Right atrium auricular region (tissue), 2 donors: ENCODE measurements at regions not wholly inside any gene's neighbourhood (a gene's known extent, or its start where the extent isn't known, plus 50 kb on each side); places are given as distances from the start of the nearest gene placed in this dataset.

Experiments used
- DNase-seq: peaks from one replicate; pipeline ENCODE4 v3.0.0-alpha.2; 2019; ENCODE audit warnings: low spot score
- H3K27ac ChIP-seq, 2 donors: fragments of 200-600 bp; sonication (generic); 1 replicate in 1 of 2; 2 replicates in 1 of 2; pipeline ENCODE4 v1.5.1; 2016 to 2019
- H3K27me3 ChIP-seq, 2 donors: fragments of 200-600 bp; sonication (generic); one replicate each; pipeline versions ENCODE4 v1.5.1 to v1.6.0; 2017 to 2019
- H3K36me3 ChIP-seq: fragments of 200-600 bp; sonication (generic); one replicate; pipeline ENCODE4 v1.5.1; 2016
- H3K4me1 ChIP-seq, 2 donors: fragments of 200-600 bp; sonication (generic); one replicate each; pipeline versions ENCODE4 v1.5.1 to v1.6.0; 2017 to 2019
- H3K4me3 ChIP-seq, 2 donors: fragments of 200-600 bp; sonication (generic); 1 replicate in 1 of 2; 2 replicates in 1 of 2; pipeline ENCODE4 v1.5.1; 2017 to 2019; ENCODE audit warnings: mild to moderate bottlenecking in 1 of 2, moderate library complexity in 1 of 2
- H3K9me3 ChIP-seq, 2 donors: fragments of 200-600 bp; sonication (generic); one replicate each; pipeline ENCODE4 v1.5.1; 2019
- CTCF ChIP-seq, 2 donors: fragments of 200-600 bp; sonication (generic); IDR thresholded peaks; one replicate each; pipeline ENCODE4 v1.5.1; 2019; ENCODE audit warnings: antibody characterized with exemption in 2 of 2

- no peak for DNase-seq
- no peak for TF ChIP-seq CTCF (IDR thresholded peaks at IDR 0.05)
- no peak overlapping the region for H3K4me3 ChIP-seq
- no peaks in the 10 kb centered on the region for H3K36me3 ChIP-seq
- H3K4me1 ChIP-seq: no peaks in the 10 kb centered on the region
- no peak overlapping the region for H3K27ac ChIP-seq
- peaks cover 0 to 3% of the 10 kb centered on the region in 2 donors for H3K9me3 ChIP-seq
- no peaks in the 10 kb centered on the region for H3K27me3 ChIP-seq
Observed at GRCh38 chr3:153350420-153350819, 188.4 kb downstream of the RAP2B start.

GRCh38 chr3:153354641-153355040 is 192.6 kb downstream of the RAP2B start:
- H3K9me3 ChIP-seq: no peaks in the 10 kb centered on the region
- DNase-seq: no peak

GRCh38 chr3:153355559-153355958 is 193.5 kb downstream of the RAP2B start:
- Histone ChIP-seq H3K36me3 (no peaks in the 10 kb centered on the region), H3K9me3 (no peaks in the 10 kb centered on the region), H3K4me3 (no peak overlapping the region), H3K4me1 (no peaks in the 10 kb centered on the region), H3K27ac (no peak overlapping the region), H3K27me3 (no peaks in the 10 kb centered on the region)
- TF ChIP-seq CTCF (IDR thresholded peaks at IDR 0.05): no peak
- DNase-seq: no peak

More at GRCh38 chr3:153354641-153355040, 192.6 kb downstream of the RAP2B start:
- TF ChIP-seq CTCF (IDR thresholded peaks at IDR 0.05): no peak
- H3K4me3 ChIP-seq: no peak overlapping the region
- H3K27ac ChIP-seq: no peak overlapping the region
- H3K4me1 ChIP-seq: no peaks in the 10 kb centered on the region
- H3K36me3 ChIP-seq: no peaks in the 10 kb centered on the region
- no peaks in the 10 kb centered on the region for H3K27me3 ChIP-seq

GRCh38 chr3:153356908-153357307 is 194.9 kb downstream of the RAP2B start:
- Histone ChIP-seq H3K4me3 (no peak overlapping the region), H3K4me1 (no peaks in the 10 kb centered on the region), H3K27me3 (no peaks in the 10 kb centered on the region), H3K27ac (no peak overlapping the region), H3K9me3 (no peaks in the 10 kb centered on the region), H3K36me3 (no peaks in the 10 kb centered on the region)
- no peak for TF ChIP-seq CTCF (IDR thresholded peaks at IDR 0.05)
- no peak for DNase-seq

GRCh38 chr3:153357436-153357835 is 195.4 kb downstream of the RAP2B start:
- DNase-seq: no peak
- Histone ChIP-seq H3K4me1 (no peaks in the 10 kb centered on the region), H3K27ac (no peak overlapping the region), H3K36me3 (no peaks in the 10 kb centered on the region), H3K9me3 (no peaks in the 10 kb centered on the region), H3K27me3 (no peaks in the 10 kb centered on the region), H3K4me3 (no peak overlapping the region)
- TF ChIP-seq CTCF (IDR thresholded peaks at IDR 0.05): no peak

GRCh38 chr3:153369561-153370374 is 207.7 kb downstream of the RAP2B start:
- no peaks in the 10 kb centered on the region for H3K4me1 ChIP-seq
- no peaks in the 10 kb centered on the region for H3K9me3 ChIP-seq
- H3K36me3 ChIP-seq: no peaks in the 10 kb centered on the region
- DNase-seq: no peak
- no peak overlapping the region for H3K27ac ChIP-seq
- no peaks in the 10 kb centered on the region for H3K27me3 ChIP-seq
- no peak overlapping the region for H3K4me3 ChIP-seq
- no peak for TF ChIP-seq CTCF (IDR thresholded peaks at IDR 0.05)
